HepG2 (cell line): ENCODE measurements at regions not wholly inside any gene's neighbourhood (a gene's known extent, or its start where the extent isn't known, plus 50 kb on each side); places are given as distances from the start of the nearest gene placed in this dataset.

Source experiments
- ATAC-seq: fragments of 200-7000 bp; cut with Tn5 transposase; 3 replicates; pipeline ENCODE4 v1.9.1; 2020; ENCODE audit warnings: mild to moderate bottlenecking, moderate library complexity
- BruUV-seq: library from RNA; stranded (reverse); fragments of 400-500 nt; replicated peaks from 2 replicates; lab custom pipeline; 2021; lab: Mats Ljungman, UMichigan
- CTCF ChIA-PET: fragments of 300-600 bp; formaldehyde crosslinking; extraction: SDS; loops from one replicate; lab custom pipeline; 2021; ENCODE audit warnings: low total read pairs, inconsistent platforms, low intra/inter-chr PET ratio; lab: Yijun Ruan, JAX
- POLR2A ChIA-PET: fragments of 350-600 bp; sonication (Branson Sonifier 250); formaldehyde crosslinking; loops from one replicate; lab custom pipeline; 2020; ENCODE audit warnings: antibody characterized with exemption, inconsistent platforms; lab: Yijun Ruan, JAX
- DNase-seq: peaks from one replicate; pipeline ENCODE4 v3.0.0-alpha.2; 2015; ENCODE audit warnings: low spot score
- FAIRE-seq: peaks from 3 replicates; lab custom pipeline; 2011; peaks lifted over from hg19 to GRCh38; lab: Jason Lieb, UNC
- H2AFZ ChIP-seq: one replicate; pipeline ENCODE4 v1.6.1; 2011; ENCODE audit warnings: low read length, inconsistent platforms
- H3K27ac ChIP-seq: fragments of 300-600 bp; 3 replicates; pipeline ENCODE4 v1.8.0; 2011; ENCODE audit warnings: mixed run types, mild to moderate bottlenecking, mixed read lengths, low read length, inconsistent platforms; ENCODE audit not compliant: insufficient read depth; ENCODE audit errors: extremely low read length
- H3K27me3 ChIP-seq, 2 experiments: fragments of 200-600 bp in 1 of 2; 2 replicates in 1 of 2; 3 replicates in 1 of 2; pipeline versions ENCODE4 v1.6.0 to v1.8.0; 2011; ENCODE audit warnings: low read length in 2 of 2, mild to moderate bottlenecking in 2 of 2, moderate library complexity in 2 of 2, inconsistent platforms in 1 of 2; ENCODE audit not compliant: insufficient read depth in 2 of 2, control insufficient read depth in 1 of 2
- H3K36me3 ChIP-seq, 2 experiments: fragments of 200-600 bp in 1 of 2; replicated peaks in 1 of 2; 2 replicates in 1 of 2; 3 replicates in 1 of 2; pipeline versions ENCODE4 v1.5.1 to v1.8.0; 2011; ENCODE audit warnings: low read length in 2 of 2, inconsistent platforms in 1 of 2; ENCODE audit not compliant: insufficient read depth in 2 of 2, control insufficient read depth in 1 of 2
- H3K4me1 ChIP-seq: 2 replicates; pipeline ENCODE4 v1.5.1; 2012; ENCODE audit warnings: low read length, inconsistent platforms; ENCODE audit not compliant: insufficient read depth
- H3K4me2 ChIP-seq: 2 replicates; pipeline ENCODE4 v1.6.0; 2011; ENCODE audit warnings: low read depth, low read length, inconsistent platforms
- H3K4me3 ChIP-seq, 3 experiments: fragments of 200-600 bp in 1 of 3; sonication (generic), shearing (Covaris generic) in 1 of 3; replicated peaks in 1 of 3; 2 replicates each; pipeline ENCODE4 v1.5.1; 2011 to 2016; ENCODE audit warnings: low read length in 3 of 3, inconsistent platforms in 2 of 3, low read depth in 2 of 3, mild to moderate bottlenecking in 2 of 3, control low read depth in 1 of 3, mixed read lengths in 1 of 3; ENCODE audit not compliant: insufficient read depth in 1 of 3
- H3K79me2 ChIP-seq: one replicate; pipeline ENCODE4 v1.6.1; 2011; ENCODE audit warnings: low read length, inconsistent platforms; ENCODE audit not compliant: insufficient read depth
- H3K9ac ChIP-seq: 2 replicates; pipeline ENCODE4 v1.6.0; 2011; ENCODE audit warnings: mild to moderate bottlenecking, low read depth, low read length, inconsistent platforms; ENCODE audit not compliant: insufficient read depth
- H3K9me3 ChIP-seq: 2 replicates; pipeline ENCODE4 v1.5.1; 2012; ENCODE audit warnings: mild to moderate bottlenecking, low read length
- H4K20me1 ChIP-seq: 2 replicates; pipeline ENCODE4 v1.6.0; 2011; ENCODE audit warnings: inconsistent platforms, mild to moderate bottlenecking, low read length, moderate library complexity; ENCODE audit not compliant: insufficient read depth
- ATF7 ChIP-seq, 2 experiments: fragments of 450-650 bp in 1 of 2; sonication (generic) in 1 of 2; formaldehyde crosslinking in 1 of 2; IDR thresholded peaks; 2 replicates each; pipeline versions ENCODE4 v1.4.0 to v1.6.1; 2016 to 2020; ENCODE audit warnings: antibody characterized with exemption in 1 of 2, mild to moderate bottlenecking in 1 of 2, missing genetic modification reagents in 1 of 2
- CCAR2 ChIP-seq: fragments of 200-400 bp; formaldehyde crosslinking; optimal IDR thresholded peaks from 2 replicates; pipeline ENCODE3; 2018; ENCODE audit warnings: low read depth, mild to moderate bottlenecking, low read length, moderate library complexity
- EEA1 ChIP-seq: sonication (generic); formaldehyde crosslinking; IDR thresholded peaks from 2 replicates; pipeline ENCODE4 v1.5.1; 2020; ENCODE audit warnings: mild to moderate bottlenecking, missing genetic modification reagents, borderline replicate concordance
- HMGXB4 ChIP-seq, 2 experiments: sonication (generic) in 1 of 2; formaldehyde crosslinking in 1 of 2; IDR thresholded peaks; 2 replicates each; pipeline versions ENCODE4 v1.4.0 to v1.6.1; 2018 to 2020; ENCODE audit warnings: missing genetic modification reagents in 2 of 2, borderline replicate concordance in 1 of 2, low read depth in 1 of 2, mild to moderate bottlenecking in 1 of 2, missing biosample characterization in 1 of 2
- LRRFIP1 ChIP-seq: sonication (generic); formaldehyde crosslinking; conservative IDR thresholded peaks from 2 replicates; pipeline ENCODE4 v1.4.0; 2020; ENCODE audit warnings: missing genetic modification reagents
- NFRKB ChIP-seq: fragments of 450-650 bp; IDR thresholded peaks from 2 replicates; pipeline ENCODE4 v1.6.1; 2017
- NONO ChIP-seq, 2 experiments: fragments of 450-650 bp in 1 of 2; sonication (generic) in 1 of 2; formaldehyde crosslinking in 1 of 2; IDR thresholded peaks in 1 of 2; conservative IDR thresholded peaks in 1 of 2; 2 replicates each; pipeline versions ENCODE4 v1.6.1 to v1.8.0; 2017 to 2022; ENCODE audit warnings: mild to moderate bottlenecking in 1 of 2, missing genetic modification reagents in 1 of 2, moderate library complexity in 1 of 2
- RARA ChIP-seq: IDR thresholded peaks from 2 replicates; pipeline ENCODE4 v1.6.1; 2016; ENCODE audit warnings: missing genetic modification reagents, missing compliant biosample characterization
- SRF ChIP-seq: IDR thresholded peaks from 2 replicates; pipeline ENCODE4 v1.6.1; 2011; ENCODE audit warnings: mild to moderate bottlenecking, low read depth, low read length, moderate library complexity
- TCF7 ChIP-seq: sonication (generic); IDR thresholded peaks from 2 replicates; pipeline ENCODE4 v1.6.1; 2016; ENCODE audit warnings: antibody characterized with exemption, low read depth
- THAP11 ChIP-seq: IDR thresholded peaks from 2 replicates; pipeline ENCODE4 v1.6.1; 2016; ENCODE audit warnings: missing biosample characterization, missing genetic modification reagents
- TIGD3 ChIP-seq: sonication (generic); formaldehyde crosslinking; IDR thresholded peaks from 2 replicates; pipeline ENCODE4 v1.5.1; 2020; ENCODE audit warnings: mild to moderate bottlenecking, missing genetic modification reagents, borderline replicate concordance
- ZNF256 ChIP-seq: sonication (generic); formaldehyde crosslinking; conservative IDR thresholded peaks from 2 replicates; pipeline ENCODE4 v1.4.0; 2020; ENCODE audit warnings: missing genetic modification reagents
- ZNF644 ChIP-seq: IDR thresholded peaks from 2 replicates; pipeline ENCODE4 v1.6.1; 2016; ENCODE audit warnings: low read depth
- ZNF747 ChIP-seq: sonication (generic); formaldehyde crosslinking; IDR thresholded peaks from 2 replicates; pipeline ENCODE4 v1.8.1; 2023; ENCODE audit warnings: missing genetic modification reagents, mild to moderate bottlenecking, borderline replicate concordance
- ZNF83 ChIP-seq: sonication (generic); formaldehyde crosslinking; IDR thresholded peaks from 2 replicates; pipeline ENCODE4 v1.4.0; 2020; ENCODE audit warnings: missing genetic modification reagents, mild to moderate bottlenecking, borderline replicate concordance
- in situ Hi-C: cut with HindIII; loops from 2 replicates; pipeline ENCODE4 v1.10.0; 2017; ENCODE audit warnings: low pct_unique_long_range_greater_than_20kb; ENCODE audit not compliant: extremely low pct_ligation_motif_present
- intact Hi-C: fragments of 100-400 bp; cut with micrococcal nuclease; formaldehyde crosslinking; loops from one replicate; pipeline ENCODE4 v1.10.0; 2022; ENCODE audit not compliant: unreplicated experiment

GRCh38 chr5:112685386-112685785 lies 52.3 kb upstream of the APC start:
- Histone ChIP-seq H3K36me3 (no peaks in the 10 kb centered on the region), H3K4me1 (no peaks in the 10 kb centered on the region), H3K9ac (no peak overlapping the region), H3K27ac (no peak overlapping the region), H3K79me2 (no peaks in the 10 kb centered on the region), H3K27me3 (no peaks in the 10 kb centered on the region), H4K20me1 (no peaks in the 10 kb centered on the region), H3K4me2 (no peak overlapping the region), H3K4me3 (no peak overlapping the region), H3K9me3 (no peaks in the 10 kb centered on the region), H2AFZ (no peak overlapping the region)
- no peak for FAIRE-seq
- in situ Hi-C loops = no loop called here
- intact Hi-C loops = no loop called here
- no TSS peak for BruUV-seq
- ATAC-seq = no peak
- no peak for DNase-seq
- no peak for TF ChIP-seq TIGD3 (CRISPR knock-in tag)
- no peak for TF ChIP-seq ZNF83 (CRISPR knock-in tag)
- TF ChIP-seq NFRKB = no peak
- no peak for TF ChIP-seq CCAR2
- no peak for TF ChIP-seq THAP11 (CRISPR knock-in tag)
- TF ChIP-seq ATF7 (IDR thresholded peaks at IDR 0.05) = no peak
- TF ChIP-seq ATF7 (CRISPR knock-in tag; IDR thresholded peaks at IDR 0.05) = no peak
- TF ChIP-seq ZNF644 (CRISPR knock-in tag) = no peak
- TF ChIP-seq ZNF747 (CRISPR knock-in tag) = no peak
- no peak for TF ChIP-seq NONO (IDR thresholded peaks at IDR 0.05)
- no peak for TF ChIP-seq NONO (CRISPR knock-in tag; conservative IDR thresholded peaks at IDR 0.05)
- no peak for TF ChIP-seq SRF
- no peak for TF ChIP-seq HMGXB4 (CRISPR knock-in tag; IDR thresholded peaks at IDR 0.05; ENCODE audit: borderline replicate concordance in 1 of 2, low read depth in 1 of 2)
- TF ChIP-seq RARA = no peak
- TF ChIP-seq TCF7 = no peak
- no peak for TF ChIP-seq EEA1 (CRISPR knock-in tag)
- no peak for TF ChIP-seq ZNF256 (CRISPR knock-in tag)
- no peak for TF ChIP-seq LRRFIP1 (CRISPR knock-in tag)
- ChIA-PET CTCF (no interaction called here), POLR2A (no interaction called here)
